IMR-90 (cell line): ENCODE measurements at regions not wholly inside any gene's neighbourhood (a gene's known extent, or its start where the extent isn't known, plus 50 kb on each side); places are given as distances from the start of the nearest gene placed in this dataset.

Experiments
- ATAC-seq: fragments of 200-7000 bp; cut with Tn5 transposase; 2 replicates; pipeline ENCODE4 v1.9.1; 2020; ENCODE audit warnings: low read depth, mild to moderate bottlenecking, moderate library complexity
- BruUV-seq: library from RNA; stranded (reverse); fragments of 400-500 nt; replicated peaks from 2 replicates; lab custom pipeline; 2021; lab: Mats Ljungman, UMichigan
- CTCF ChIA-PET: fragments of 300-600 bp; formaldehyde crosslinking; extraction: SDS; loops from one replicate; lab custom pipeline; 2021; ENCODE audit warnings: antibody characterized with exemption; lab: Yijun Ruan, JAX
- POLR2A ChIA-PET: fragments of 300-600 bp; sonication (Branson Sonifier 250); formaldehyde crosslinking; loops from one replicate; lab custom pipeline; 2022; ENCODE audit warnings: antibody characterized with exemption; ENCODE audit not compliant: unreplicated experiment; lab: Charles Lee
- DNase-seq: peaks from one replicate; pipeline ENCODE4 v3.0.0; 2013
- H2AFZ ChIP-seq: replicated peaks from 2 replicates; pipeline ENCODE3; 2013; ENCODE audit warnings: low read length, mild to moderate bottlenecking; ENCODE audit not compliant: poor library complexity
- H2AK5ac ChIP-seq: 2 replicates; pipeline ENCODE4 v1.6.1; 2013; ENCODE audit warnings: low read depth, low read length, inconsistent platforms
- H2AK9ac ChIP-seq: replicated peaks from 2 replicates; pipeline ENCODE3; 2013; ENCODE audit warnings: mild to moderate bottlenecking, low read depth, low read length, moderate library complexity; ENCODE audit not compliant: poor library complexity
- H2BK120ac ChIP-seq: 2 replicates; pipeline ENCODE4 v1.6.1; 2013; ENCODE audit warnings: low read depth, low read length, inconsistent platforms
- H2BK15ac ChIP-seq: 3 replicates; pipeline ENCODE4 v1.6.1; 2013; ENCODE audit warnings: low read depth, low read length, inconsistent platforms
- H2BK20ac ChIP-seq: 2 replicates; pipeline ENCODE4 v1.6.1; 2013; ENCODE audit warnings: low read depth, mild to moderate bottlenecking, inconsistent platforms, low read length, moderate library complexity
- H2BK5ac ChIP-seq: 2 replicates; pipeline ENCODE4 v1.6.1; 2013; ENCODE audit warnings: mild to moderate bottlenecking, low read depth, low read length, inconsistent platforms; ENCODE audit not compliant: poor library complexity, severe bottlenecking
- H3K14ac ChIP-seq: replicated peaks from 2 replicates; pipeline ENCODE4 v1.6.1; 2013; ENCODE audit warnings: low read depth, low read length, inconsistent platforms
- H3K18ac ChIP-seq: 2 replicates; pipeline ENCODE4 v1.6.1; 2013; ENCODE audit warnings: low read depth, low read length, control low read depth
- H3K23ac ChIP-seq: 2 replicates; pipeline ENCODE4 v1.6.1; 2013; ENCODE audit warnings: low read depth, low read length, inconsistent platforms
- H3K27ac ChIP-seq: 2 replicates; pipeline ENCODE4 v1.5.1; 2013; ENCODE audit warnings: mild to moderate bottlenecking, control low read depth, low read length; ENCODE audit not compliant: insufficient read depth
- H3K27me3 ChIP-seq: 2 replicates; pipeline ENCODE4 v1.6.1; 2013; ENCODE audit warnings: low read length; ENCODE audit not compliant: control insufficient read depth, insufficient read depth
- H3K36me3 ChIP-seq: 2 replicates; pipeline ENCODE4 v1.6.1; 2013; ENCODE audit warnings: low read length, mixed read lengths; ENCODE audit not compliant: control insufficient read depth, insufficient read depth
- H3K4ac ChIP-seq: 2 replicates; pipeline ENCODE4 v1.6.1; 2013; ENCODE audit warnings: low read depth, low read length, inconsistent platforms
- H3K4me1 ChIP-seq: 2 replicates; pipeline ENCODE4 v1.6.1; 2013; ENCODE audit warnings: low read length, mixed read lengths; ENCODE audit not compliant: control insufficient read depth, insufficient read depth
- H3K4me2 ChIP-seq: 2 replicates; pipeline ENCODE4 v1.6.1; 2013; ENCODE audit warnings: low read depth, mild to moderate bottlenecking, control low read depth, low read length, moderate library complexity
- H3K4me3 ChIP-seq: 2 replicates; pipeline ENCODE4 v1.5.1; 2013; ENCODE audit warnings: low read depth, mild to moderate bottlenecking, control low read depth, low read length, moderate library complexity; ENCODE audit not compliant: insufficient read depth
- H3K56ac ChIP-seq: 2 replicates; pipeline ENCODE4 v1.6.1; 2013; ENCODE audit warnings: low read length, inconsistent platforms; ENCODE audit not compliant: insufficient read depth; ENCODE audit errors: extremely low read depth
- H3K79me1 ChIP-seq, 2 experiments: 2 replicates each; pipeline ENCODE4 v1.6.1; 2013; ENCODE audit warnings: low read length in 2 of 2, inconsistent platforms in 1 of 2, low read depth in 1 of 2
- H3K9ac ChIP-seq: 2 replicates; pipeline ENCODE4 v1.6.1; 2013; ENCODE audit warnings: low read depth, low read length, control low read depth
- H3K9me1 ChIP-seq: 2 replicates; pipeline ENCODE4 v1.6.1; 2013; ENCODE audit warnings: low read length, inconsistent platforms; ENCODE audit not compliant: insufficient read depth
- H3K9me3 ChIP-seq: 2 replicates; pipeline ENCODE4 v1.6.1; 2013; ENCODE audit warnings: low read length; ENCODE audit not compliant: control insufficient read depth, insufficient read depth
- H4K20me1 ChIP-seq: 2 replicates; pipeline ENCODE4 v1.6.1; 2013; ENCODE audit warnings: low read length, inconsistent platforms; ENCODE audit not compliant: insufficient read depth
- H4K5ac ChIP-seq: 2 replicates; pipeline ENCODE4 v1.6.1; 2013; ENCODE audit warnings: mild to moderate bottlenecking, low read depth, low read length, control low read depth
- H4K8ac ChIP-seq, 2 experiments: 2 replicates each; pipeline ENCODE4 v1.6.1; 2013; ENCODE audit warnings: low read depth in 2 of 2, low read length in 2 of 2, control low read depth in 1 of 2, inconsistent platforms in 1 of 2
- H4K91ac ChIP-seq: 2 replicates; pipeline ENCODE4 v1.6.1; 2013; ENCODE audit warnings: low read depth, low read length, inconsistent platforms; ENCODE audit not compliant: insufficient read depth
- CTCF ChIP-seq: conservative IDR thresholded peaks from 2 replicates; pipeline ENCODE4 v1.5.1; 2012; ENCODE audit warnings: mild to moderate bottlenecking, low read depth, low read length, improper control_type of control experiment
- MAFK ChIP-seq: IDR thresholded peaks from 2 replicates; pipeline ENCODE4 v1.6.1; 2012; ENCODE audit warnings: low read depth, low read length, improper control_type of control experiment
- WGBS, 2 experiments: methylation state at CpG; one replicate each; pipeline versions ENCODE4 v1.1.5 to v1.1.7; 2013; ENCODE audit warnings: missing lambda C conversion rate in 2 of 2; ENCODE audit not compliant: insufficient read length in 1 of 2; ENCODE audit errors: extremely low coverage in 2 of 2; 5-methylcytosine and 5-hydroxymethylcytosine counted together
- dilution Hi-C: fragments of 300-500 bp; cut with HindIII; formaldehyde crosslinking; loops from one replicate; pipeline ENCODE4 v1.14.3; 2018; ENCODE audit warnings: low sequenced_read_pairs; ENCODE audit not compliant: unreplicated experiment
- in situ Hi-C: fragments of 300-500 bp; cut with MboI; formaldehyde crosslinking; loops from 3 replicates; pipeline ENCODE4 v1.14.3; 2019; ENCODE audit warnings: low sequenced_read_pairs, inconsistent platforms, mixed read lengths
- intact Hi-C: fragments of 100-400 bp; cut with micrococcal nuclease; formaldehyde crosslinking; loops from 2 replicates; pipeline ENCODE4 v1.10.0; 2022

GRCh38 chr1:99098589-99098988, 93.9 kb upstream of the PLPPR5 start:
- Histone ChIP-seq H2AK9ac (no peak overlapping the region), H3K27ac (no peak overlapping the region), H3K9ac (no peak overlapping the region), H3K4me2 (no peak overlapping the region), H2AFZ (no peak overlapping the region), H3K9me3 (no peaks in the 10 kb centered on the region), H3K4ac (no peak overlapping the region), H3K79me1 (no peaks in the 10 kb centered on the region), H2BK20ac (no peak overlapping the region), H3K18ac (no peak overlapping the region), H3K4me3 (no peak overlapping the region), H4K8ac (no peak overlapping the region), H2BK5ac (no peak overlapping the region), H3K9me1 (no peaks in the 10 kb centered on the region), H2BK15ac (no peak overlapping the region), H3K27me3 (no peaks in the 10 kb centered on the region), H3K56ac (no peak overlapping the region), H2BK120ac (no peak overlapping the region), H3K36me3 (no peaks in the 10 kb centered on the region), H3K14ac (no peak overlapping the region), H4K20me1 (no peaks in the 10 kb centered on the region), H3K4me1 (no peaks in the 10 kb centered on the region), H4K5ac (no peak overlapping the region), H4K91ac (no peak overlapping the region), H2AK5ac (no peak overlapping the region), H3K23ac (no peak overlapping the region)
- WGBS, 2 experiments, result no CpG with 5 or more reads among the region's 1 CpG
- DNase-seq (no peak), ATAC-seq (no peak)
- dilution Hi-C loops, result no loop called here
- POLR2A ChIA-PET, result no interaction called here
- intact Hi-C loops, result no loop called here
- no peak for TF ChIP-seq CTCF
- peak; percentile 72 for TF ChIP-seq MAFK
- in situ Hi-C loops, result no loop called here
- CTCF ChIA-PET, result no interaction called here
- no TSS peak for BruUV-seq
